GM23338 (cell line): ENCODE measurements at regions not wholly inside any gene's neighbourhood (a gene's known extent, or its start where the extent isn't known, plus 50 kb on each side); places are given as distances from the start of the nearest gene placed in this dataset.

Experiments used
- ATAC-seq: fragments of 200-7000 bp; cut with Tn5 transposase; 3 replicates; pipeline ENCODE4 v1.9.1; 2020
- DNase-seq: peaks from one replicate; pipeline ENCODE4 v3.0.0-alpha.2; 2015; ENCODE audit warnings: low spot score
- H2AFZ ChIP-seq: fragments of 200-600 bp; sonication (generic); 2 replicates; pipeline ENCODE4 v1.8.0; 2016; ENCODE audit warnings: antibody characterized with exemption, mild to moderate bottlenecking, moderate library complexity
- H3F3A ChIP-seq: fragments of 200-600 bp; sonication (generic); replicated peaks from 2 replicates; pipeline ENCODE4 v1.8.0; 2017; ENCODE audit warnings: antibody characterized with exemption, mixed run types, low read depth
- H3K27ac ChIP-seq: fragments of 200-600 bp; sonication (generic); 2 replicates; pipeline ENCODE4 v1.6.1; 2016; ENCODE audit warnings: low read depth
- H3K27me3 ChIP-seq: fragments of 200-600 bp; sonication (generic); 2 replicates; pipeline ENCODE4 v1.8.0; 2016; ENCODE audit warnings: mild to moderate bottlenecking, mixed run types, moderate library complexity; ENCODE audit not compliant: insufficient read depth
- H3K36me3 ChIP-seq: fragments of 200-600 bp; sonication (generic); 2 replicates; pipeline ENCODE4 v1.8.0; 2016; ENCODE audit warnings: mild to moderate bottlenecking; ENCODE audit not compliant: insufficient read depth
- H3K4me1 ChIP-seq: fragments of 200-600 bp; sonication (generic); 2 replicates; pipeline ENCODE4 v1.8.0; 2016; ENCODE audit warnings: mild to moderate bottlenecking, moderate library complexity; ENCODE audit not compliant: insufficient read depth
- H3K4me2 ChIP-seq: fragments of 200-600 bp; sonication (generic); 2 replicates; pipeline ENCODE4 v1.7.1; 2017; ENCODE audit warnings: mixed run types
- H3K4me3 ChIP-seq: fragments of 200-600 bp; sonication (generic); 2 replicates; pipeline ENCODE4 v1.6.1; 2016; ENCODE audit warnings: mixed run types
- H3K79me2 ChIP-seq: fragments of 200-600 bp; sonication (generic); replicated peaks from 2 replicates; pipeline ENCODE4 v1.8.0; 2017; ENCODE audit warnings: mild to moderate bottlenecking; ENCODE audit not compliant: insufficient read depth
- H3K9me2 ChIP-seq: fragments of 200-600 bp; sonication (generic); 2 replicates; pipeline ENCODE4 v1.8.0; 2017; ENCODE audit not compliant: insufficient read depth
- H4K20me1 ChIP-seq: fragments of 200-600 bp; sonication (generic); replicated peaks from 2 replicates; pipeline ENCODE4 v1.8.0; 2017; ENCODE audit warnings: mild to moderate bottlenecking; ENCODE audit not compliant: insufficient read depth
- H3K27ac Mint-ChIP-seq: 2 replicates; pipeline ENCODE4 v1.8.0; 2020; ENCODE audit warnings: inconsistent platforms, mild to moderate bottlenecking, moderate library complexity, mixed read lengths
- H3K27me3 Mint-ChIP-seq: 3 replicates; pipeline ENCODE4 v1.8.0; 2022; ENCODE audit warnings: low read depth, mild to moderate bottlenecking, moderate library complexity, mixed read lengths, inconsistent platforms; ENCODE audit not compliant: insufficient read depth, poor library complexity
- H3K36me3 Mint-ChIP-seq: 3 replicates; pipeline ENCODE4 v1.8.0; 2021; ENCODE audit warnings: low read depth, mild to moderate bottlenecking, inconsistent platforms, moderate library complexity, mixed read lengths
- H3K4me1 Mint-ChIP-seq: 3 replicates; pipeline ENCODE4 v1.8.0; 2020; ENCODE audit warnings: mild to moderate bottlenecking, inconsistent platforms, mixed read lengths
- H3K4me3 Mint-ChIP-seq: 3 replicates; pipeline ENCODE4 v1.8.0; 2021; ENCODE audit warnings: moderate library complexity, mild to moderate bottlenecking, inconsistent platforms, mixed read lengths
- H3K9me3 Mint-ChIP-seq: 3 replicates; pipeline ENCODE4 v1.8.0; 2020; ENCODE audit warnings: moderate library complexity, mild to moderate bottlenecking, inconsistent platforms, mixed read lengths
- EZH2 ChIP-seq: fragments of 200-600 bp; sonication (generic); IDR thresholded peaks from one replicate; pipeline ENCODE4 v1.8.0; 2017; ENCODE audit warnings: antibody characterized with exemption, mild to moderate bottlenecking, low read depth; ENCODE audit not compliant: unreplicated experiment
- EZH2phosphoT487 ChIP-seq: fragments of 200-600 bp; sonication (generic); IDR thresholded peaks from one replicate; pipeline ENCODE4 v1.8.1; 2018; ENCODE audit warnings: antibody characterized with exemption; ENCODE audit not compliant: unreplicated experiment
- JUNB ChIP-seq: IDR thresholded peaks from one replicate; pipeline ENCODE4 v1.6.1; 2016; ENCODE audit warnings: antibody characterized with exemption; ENCODE audit not compliant: unreplicated experiment
- STAT1 ChIP-seq: IDR thresholded peaks from one replicate; pipeline ENCODE4 v1.6.1; 2016; ENCODE audit warnings: antibody characterized with exemption; ENCODE audit not compliant: unreplicated experiment
- TF ChIP-seq, protein P1 (sequence below): fragments of 250-450 bp; sonication (Bioruptor Pico); IDR thresholded peaks from 2 replicates; pipeline ENCODE4 v1.5.0; 2020; ENCODE audit warnings: mild to moderate bottlenecking, moderate library complexity
- TF ChIP-seq, protein P2 (sequence below): IDR thresholded peaks from 2 replicates; pipeline ENCODE4 v1.6.1; 2016; ENCODE audit warnings: antibody characterized with exemption

DNA sequence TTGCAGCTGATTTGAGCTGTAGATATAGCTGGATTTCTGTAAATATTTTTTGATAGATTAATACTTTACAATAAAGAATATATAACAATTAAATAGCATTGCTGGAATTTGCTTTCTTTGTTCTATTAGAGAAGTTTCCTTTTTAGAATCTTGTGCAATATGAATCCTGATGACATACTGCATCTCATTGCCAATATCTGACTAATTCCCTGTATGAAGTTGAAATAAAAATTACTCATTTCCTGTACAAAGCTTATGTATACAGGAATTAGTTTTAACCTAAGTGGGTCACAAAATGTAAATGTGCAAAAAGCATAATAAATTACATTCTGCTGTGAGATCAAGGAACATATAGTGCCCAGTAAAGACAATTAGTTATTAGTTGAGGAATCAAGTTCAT is 72.8 kb upstream of the TMEFF2 start:
- no peak overlapping the region for H3K4me2 ChIP-seq

More for the DNA sequence above, 72.8 kb upstream of the TMEFF2 start:
- H2AFZ ChIP-seq: no peak overlapping the region
- Mint-ChIP-seq H3K4me1 (no peaks in the 10 kb centered on the region), H3K36me3 (no peaks in the 10 kb centered on the region), H3K27me3 (no peaks in the 10 kb centered on the region), H3K4me3 (no peak overlapping the region), H3K9me3 (no peaks in the 10 kb centered on the region), H3K27ac (no peak overlapping the region)
- H3K4me1 ChIP-seq: no peaks in the 10 kb centered on the region
- TF ChIP-seq, protein P1, sequence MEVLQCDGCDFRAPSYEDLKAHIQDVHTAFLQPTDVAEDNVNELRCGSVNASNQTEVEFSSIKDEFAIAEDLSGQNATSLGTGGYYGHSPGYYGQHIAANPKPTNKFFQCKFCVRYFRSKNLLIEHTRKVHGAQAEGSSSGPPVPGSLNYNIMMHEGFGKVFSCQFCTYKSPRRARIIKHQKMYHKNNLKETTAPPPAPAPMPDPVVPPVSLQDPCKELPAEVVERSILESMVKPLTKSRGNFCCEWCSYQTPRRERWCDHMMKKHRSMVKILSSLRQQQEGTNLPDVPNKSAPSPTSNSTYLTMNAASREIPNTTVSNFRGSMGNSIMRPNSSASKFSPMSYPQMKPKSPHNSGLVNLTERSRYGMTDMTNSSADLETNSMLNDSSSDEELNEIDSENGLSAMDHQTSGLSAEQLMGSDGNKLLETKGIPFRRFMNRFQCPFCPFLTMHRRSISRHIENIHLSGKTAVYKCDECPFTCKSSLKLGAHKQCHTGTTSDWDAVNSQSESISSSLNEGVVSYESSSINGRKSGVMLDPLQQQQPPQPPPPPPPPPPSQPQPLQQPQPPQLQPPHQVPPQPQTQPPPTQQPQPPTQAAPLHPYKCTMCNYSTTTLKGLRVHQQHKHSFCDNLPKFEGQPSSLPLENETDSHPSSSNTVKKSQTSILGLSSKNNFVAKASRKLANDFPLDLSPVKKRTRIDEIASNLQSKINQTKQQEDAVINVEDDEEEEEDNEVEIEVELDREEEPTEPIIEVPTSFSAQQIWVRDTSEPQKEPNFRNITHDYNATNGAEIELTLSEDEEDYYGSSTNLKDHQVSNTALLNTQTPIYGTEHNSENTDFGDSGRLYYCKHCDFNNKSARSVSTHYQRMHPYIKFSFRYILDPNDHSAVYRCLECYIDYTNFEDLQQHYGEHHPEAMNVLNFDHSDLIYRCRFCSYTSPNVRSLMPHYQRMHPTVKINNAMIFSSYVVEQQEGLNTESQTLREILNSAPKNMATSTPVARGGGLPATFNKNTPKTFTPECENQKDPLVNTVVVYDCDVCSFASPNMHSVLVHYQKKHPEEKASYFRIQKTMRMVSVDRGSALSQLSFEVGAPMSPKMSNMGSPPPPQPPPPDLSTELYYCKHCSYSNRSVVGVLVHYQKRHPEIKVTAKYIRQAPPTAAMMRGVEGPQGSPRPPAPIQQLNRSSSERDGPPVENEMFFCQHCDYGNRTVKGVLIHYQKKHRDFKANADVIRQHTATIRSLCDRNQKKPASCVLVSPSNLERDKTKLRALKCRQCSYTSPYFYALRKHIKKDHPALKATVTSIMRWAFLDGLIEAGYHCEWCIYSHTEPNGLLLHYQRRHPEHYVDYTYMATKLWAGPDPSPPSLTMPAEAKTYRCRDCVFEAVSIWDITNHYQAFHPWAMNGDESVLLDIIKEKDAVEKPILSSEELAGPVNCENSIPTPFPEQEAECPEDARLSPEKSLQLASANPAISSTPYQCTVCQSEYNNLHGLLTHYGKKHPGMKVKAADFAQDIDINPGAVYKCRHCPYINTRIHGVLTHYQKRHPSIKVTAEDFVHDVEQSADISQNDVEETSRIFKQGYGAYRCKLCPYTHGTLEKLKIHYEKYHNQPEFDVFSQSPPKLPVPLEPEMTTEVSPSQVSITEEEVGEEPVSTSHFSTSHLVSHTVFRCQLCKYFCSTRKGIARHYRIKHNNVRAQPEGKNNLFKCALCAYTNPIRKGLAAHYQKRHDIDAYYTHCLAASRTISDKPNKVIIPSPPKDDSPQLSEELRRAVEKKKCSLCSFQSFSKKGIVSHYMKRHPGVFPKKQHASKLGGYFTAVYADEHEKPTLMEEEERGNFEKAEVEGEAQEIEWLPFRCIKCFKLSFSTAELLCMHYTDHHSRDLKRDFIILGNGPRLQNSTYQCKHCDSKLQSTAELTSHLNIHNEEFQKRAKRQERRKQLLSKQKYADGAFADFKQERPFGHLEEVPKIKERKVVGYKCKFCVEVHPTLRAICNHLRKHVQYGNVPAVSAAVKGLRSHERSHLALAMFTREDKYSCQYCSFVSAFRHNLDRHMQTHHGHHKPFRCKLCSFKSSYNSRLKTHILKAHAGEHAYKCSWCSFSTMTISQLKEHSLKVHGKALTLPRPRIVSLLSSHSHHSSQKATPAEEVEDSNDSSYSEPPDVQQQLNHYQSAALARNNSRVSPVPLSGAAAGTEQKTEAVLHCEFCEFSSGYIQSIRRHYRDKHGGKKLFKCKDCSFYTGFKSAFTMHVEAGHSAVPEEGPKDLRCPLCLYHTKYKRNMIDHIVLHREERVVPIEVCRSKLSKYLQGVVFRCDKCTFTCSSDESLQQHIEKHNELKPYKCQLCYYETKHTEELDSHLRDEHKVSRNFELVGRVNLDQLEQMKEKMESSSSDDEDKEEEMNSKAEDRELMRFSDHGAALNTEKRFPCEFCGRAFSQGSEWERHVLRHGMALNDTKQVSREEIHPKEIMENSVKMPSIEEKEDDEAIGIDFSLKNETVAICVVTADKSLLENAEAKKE (CRISPR knock-in tag): no peak
- TF ChIP-seq STAT1: no peak
- TF ChIP-seq JUNB: no peak
- TF ChIP-seq, protein P2, sequence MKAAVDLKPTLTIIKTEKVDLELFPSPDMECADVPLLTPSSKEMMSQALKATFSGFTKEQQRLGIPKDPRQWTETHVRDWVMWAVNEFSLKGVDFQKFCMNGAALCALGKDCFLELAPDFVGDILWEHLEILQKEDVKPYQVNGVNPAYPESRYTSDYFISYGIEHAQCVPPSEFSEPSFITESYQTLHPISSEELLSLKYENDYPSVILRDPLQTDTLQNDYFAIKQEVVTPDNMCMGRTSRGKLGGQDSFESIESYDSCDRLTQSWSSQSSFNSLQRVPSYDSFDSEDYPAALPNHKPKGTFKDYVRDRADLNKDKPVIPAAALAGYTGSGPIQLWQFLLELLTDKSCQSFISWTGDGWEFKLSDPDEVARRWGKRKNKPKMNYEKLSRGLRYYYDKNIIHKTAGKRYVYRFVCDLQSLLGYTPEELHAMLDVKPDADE: no peak
- no peak for TF ChIP-seq EZH2phosphoT487
- no peak for TF ChIP-seq EZH2
- no peaks in the 10 kb centered on the region for H3K27me3 ChIP-seq
- no peak overlapping the region for H3K4me3 ChIP-seq
- no peaks in the 10 kb centered on the region for H3K79me2 ChIP-seq
- no peak for DNase-seq
- no peaks in the 10 kb centered on the region for H3K36me3 ChIP-seq
- ATAC-seq: no peak
- no peaks in the 10 kb centered on the region for H3K9me2 ChIP-seq
- no peaks in the 10 kb centered on the region for H4K20me1 ChIP-seq
- no peak overlapping the region for H3K27ac ChIP-seq
- H3F3A ChIP-seq: no peaks in the 10 kb centered on the region
